Activated CD4-positive, alpha-beta T cell treated with anti-CD3 and anti-CD28 coated beads, Interleukin-2, amount 10 ng/mL, durations not matched to agents 24 days and 14 days (primary cell): ENCODE measurements at regions not wholly inside any gene's neighbourhood (a gene's known extent, or its start where the extent isn't known, plus 50 kb on each side); places are given as distances from the start of the nearest gene placed in this dataset.

ENCODE experiments used
- DNase-seq: peaks from one replicate; pipeline ENCODE4 v3.0.0; 2022
- H3K27ac Mint-ChIP-seq: one replicate; pipeline ENCODE4 v1.8.0; 2022; ENCODE audit warnings: mild to moderate bottlenecking, mixed read lengths
- H3K27me3 Mint-ChIP-seq: one replicate; pipeline ENCODE4 v1.8.0; 2022; ENCODE audit warnings: mixed read lengths
- H3K36me3 Mint-ChIP-seq: one replicate; pipeline ENCODE4 v1.8.0; 2022; ENCODE audit warnings: low read depth, mild to moderate bottlenecking, mixed read lengths
- H3K4me1 Mint-ChIP-seq: one replicate; pipeline ENCODE4 v1.8.0; 2021; ENCODE audit warnings: mixed read lengths
- H3K4me3 Mint-ChIP-seq: one replicate; pipeline ENCODE4 v1.8.0; 2022; ENCODE audit warnings: mild to moderate bottlenecking, moderate library complexity, mixed read lengths
- H3K9me3 Mint-ChIP-seq: one replicate; pipeline ENCODE4 v1.8.0; 2021; ENCODE audit warnings: mixed read lengths
- intact Hi-C: fragments of 100-400 bp; cut with micrococcal nuclease; formaldehyde crosslinking; loops from one replicate; pipeline ENCODE4 v1.15.1; 2023

DNA sequence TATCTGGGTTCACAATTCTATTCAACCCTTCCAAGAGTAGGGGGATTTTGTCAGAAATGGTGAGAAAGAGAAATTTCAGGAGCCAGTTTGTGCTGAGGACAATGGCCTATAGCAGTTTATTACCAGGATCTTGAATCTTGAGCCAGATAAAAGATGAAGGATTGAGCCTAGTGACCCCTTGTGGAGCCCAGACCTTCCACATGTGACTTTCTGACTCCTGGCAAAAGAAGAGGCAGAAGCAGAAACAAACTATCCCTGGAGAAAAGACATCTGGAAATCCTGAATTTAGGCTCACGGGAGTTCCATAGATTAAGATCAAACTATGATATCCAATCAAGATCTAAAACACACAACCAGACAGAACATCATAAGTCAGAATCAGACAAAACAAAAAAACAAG lies 60.9 kb upstream of the CHRM2 start:
- peaks cover 6% of the 10 kb centered on the region for H3K9me3 Mint-ChIP-seq
- H3K36me3 Mint-ChIP-seq = no peaks in the 10 kb centered on the region
- no peaks in the 10 kb centered on the region for H3K4me1 Mint-ChIP-seq
- no peak for DNase-seq
- H3K4me3 Mint-ChIP-seq = no peak overlapping the region
- H3K27me3 Mint-ChIP-seq = no peaks in the 10 kb centered on the region
- no peak overlapping the region for H3K27ac Mint-ChIP-seq
- intact Hi-C loops = no loop called here

DNA sequence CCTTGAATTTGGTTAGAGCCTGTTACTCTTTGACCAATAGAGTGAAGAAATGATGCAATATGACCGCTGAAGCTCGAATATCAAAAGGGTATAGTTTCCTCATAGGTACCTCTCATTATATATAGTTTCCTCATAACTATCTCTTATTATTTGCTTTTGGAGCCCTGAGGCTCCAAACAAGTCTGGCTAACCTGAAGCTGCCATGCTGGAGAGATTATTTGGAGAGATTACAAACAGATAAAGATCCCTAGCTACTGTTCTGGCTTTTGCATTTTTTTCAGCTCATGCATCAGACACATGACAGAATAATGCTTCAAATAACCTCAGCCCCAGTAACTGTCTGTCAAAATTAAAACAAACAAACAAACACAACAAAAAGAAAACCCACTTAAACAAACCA lies 65.4 kb upstream of the CHRM2 start:
- Mint-ChIP-seq H3K27me3 (no peaks in the 10 kb centered on the region), H3K27ac (no peak overlapping the region), H3K9me3 (peaks cover 15% of the 10 kb centered on the region), H3K4me3 (no peak overlapping the region), H3K4me1 (no peaks in the 10 kb centered on the region), H3K36me3 (no peaks in the 10 kb centered on the region)
- intact Hi-C loops = no loop called here
- DNase-seq = no peak

DNA sequence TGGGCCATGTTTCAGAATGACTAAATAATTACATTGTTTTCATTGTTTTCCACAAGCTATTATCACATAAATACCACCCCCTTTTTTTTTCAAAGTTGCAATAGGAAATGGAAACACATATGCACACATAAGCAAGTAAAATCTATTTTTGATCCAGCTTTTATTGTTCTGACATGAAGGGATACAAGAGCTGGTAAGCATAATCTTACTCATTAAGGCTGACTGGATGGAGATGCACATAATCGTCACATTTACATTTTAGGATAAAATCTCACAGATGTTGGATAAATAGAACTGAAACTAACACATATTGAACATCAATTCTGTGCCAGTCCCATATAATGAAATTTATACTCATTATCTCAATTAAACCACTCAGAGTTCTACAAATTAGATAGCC lies 84.5 kb upstream of the CHRM2 start:
- Mint-ChIP-seq H3K4me3 (no peak overlapping the region), H3K27me3 (no peaks in the 10 kb centered on the region), H3K36me3 (no peaks in the 10 kb centered on the region), H3K4me1 (no peaks in the 10 kb centered on the region), H3K9me3 (no peaks in the 10 kb centered on the region), H3K27ac (no peak overlapping the region)
- intact Hi-C loops = no loop called here
- DNase-seq = no peak

DNA sequence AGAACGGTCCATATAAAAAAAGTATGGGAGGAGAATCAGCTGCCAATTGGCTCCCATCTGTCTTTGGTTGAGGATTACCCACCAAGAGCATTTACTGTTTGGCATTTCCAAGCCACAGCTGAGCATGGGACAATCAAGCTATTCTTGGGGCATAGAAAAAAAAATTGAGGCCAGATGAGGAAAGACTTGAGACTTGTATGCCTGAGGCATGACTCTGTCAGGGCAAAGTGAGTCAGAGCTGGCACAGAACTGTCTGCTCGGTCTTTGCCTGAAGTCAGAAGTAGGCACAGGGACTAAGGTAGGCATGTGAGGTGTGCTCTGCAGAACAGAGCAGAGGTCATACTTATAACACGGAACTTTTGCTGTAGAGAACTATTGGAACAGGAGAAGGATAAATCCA lies 126.5 kb upstream of the CHRM2 start:
- intact Hi-C loops = no loop called here
- Mint-ChIP-seq H3K4me3 (no peak overlapping the region), H3K27ac (no peak overlapping the region), H3K27me3 (no peaks in the 10 kb centered on the region), H3K4me1 (no peaks in the 10 kb centered on the region), H3K9me3 (peaks cover 4% of the 10 kb centered on the region), H3K36me3 (no peaks in the 10 kb centered on the region)
- DNase-seq = no peak

DNA sequence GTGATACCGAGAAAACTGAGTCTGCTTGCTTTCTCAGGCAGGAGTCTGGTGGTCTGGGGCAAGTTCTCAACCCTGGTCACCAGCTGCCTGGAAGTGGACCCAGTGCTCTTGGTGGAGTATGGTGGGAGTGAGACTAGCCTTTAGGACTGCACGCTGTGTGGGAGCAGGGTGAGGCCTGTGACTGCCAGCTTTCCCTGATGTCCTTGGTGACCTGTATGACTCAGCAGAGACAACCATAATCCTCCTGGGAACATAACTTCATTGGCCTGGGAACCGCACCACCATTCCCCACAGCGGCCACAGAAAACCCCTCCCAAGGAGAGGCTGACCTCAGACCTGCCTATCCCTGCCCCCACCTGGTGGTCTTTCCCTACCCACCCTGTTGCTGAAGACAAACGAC lies 139.5 kb upstream of the CHRM2 start:
- intact Hi-C loops = no loop called here
- Mint-ChIP-seq H3K9me3 (no peaks in the 10 kb centered on the region), H3K4me3 (no peak overlapping the region), H3K4me1 (no peaks in the 10 kb centered on the region), H3K27ac (no peak overlapping the region), H3K27me3 (no peaks in the 10 kb centered on the region), H3K36me3 (no peaks in the 10 kb centered on the region)
- no peak for DNase-seq

DNA sequence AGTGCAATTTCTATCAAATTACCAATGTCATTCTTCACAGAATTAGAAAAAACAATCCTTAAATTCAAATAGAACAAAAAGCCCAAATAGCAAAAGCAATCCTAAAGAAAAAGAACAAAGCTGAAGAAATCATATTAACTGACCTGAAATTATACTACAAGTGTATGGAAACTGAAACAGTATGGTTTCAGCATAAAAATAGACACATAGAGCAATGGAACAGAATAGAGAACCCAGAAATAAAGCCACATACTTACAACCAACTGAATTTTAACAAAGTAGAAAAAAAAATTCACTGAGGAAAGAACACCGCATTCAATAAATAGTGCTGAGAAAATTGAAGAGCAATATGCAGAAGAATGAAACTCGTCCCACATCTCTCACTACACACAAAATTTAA lies 142.0 kb upstream of the CHRM2 start:
- DNase-seq = no peak
- no peaks in the 10 kb centered on the region for H3K27me3 Mint-ChIP-seq
- peaks cover 6% of the 10 kb centered on the region for H3K9me3 Mint-ChIP-seq
- H3K4me1 Mint-ChIP-seq = no peaks in the 10 kb centered on the region
- intact Hi-C loops = no loop called here
- H3K27ac Mint-ChIP-seq = no peak overlapping the region
- no peak overlapping the region for H3K4me3 Mint-ChIP-seq
- H3K36me3 Mint-ChIP-seq = no peaks in the 10 kb centered on the region

DNA sequence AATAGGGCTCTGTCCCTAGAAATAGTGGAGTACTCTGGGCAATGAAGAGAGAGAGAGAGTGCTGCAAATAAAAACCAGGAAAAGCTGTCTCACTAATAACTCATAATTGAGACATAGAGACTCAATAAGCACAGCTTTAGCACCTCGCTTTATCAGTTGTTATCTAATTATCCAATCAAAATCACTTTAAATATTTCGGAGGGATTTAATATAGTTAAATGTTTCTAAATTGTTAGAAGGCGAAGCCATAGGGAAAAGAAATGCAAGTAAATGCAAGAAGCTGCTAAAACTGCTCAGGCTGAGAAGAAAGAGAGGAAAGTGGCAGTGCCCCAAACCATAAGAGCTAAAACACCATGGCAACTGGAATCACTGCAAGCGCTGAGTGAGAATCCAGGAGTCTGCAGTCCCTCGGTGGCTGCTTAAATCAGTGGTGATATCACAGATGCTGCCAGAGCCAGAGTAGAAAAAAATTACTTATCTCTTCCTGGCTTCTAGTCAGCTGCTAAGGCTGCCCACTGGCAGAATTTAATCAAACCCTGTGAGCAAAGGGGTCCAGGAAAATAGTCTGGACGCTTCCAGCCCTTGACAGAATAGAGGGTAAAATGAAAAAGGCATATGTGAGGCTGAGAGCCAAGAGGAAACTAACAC lies 150.4 kb upstream of the CHRM2 start:
- H3K4me3 Mint-ChIP-seq = no peak overlapping the region
- H3K36me3 Mint-ChIP-seq = no peaks in the 10 kb centered on the region
- H3K4me1 Mint-ChIP-seq = no peaks in the 10 kb centered on the region
- DNase-seq = no peak
- H3K9me3 Mint-ChIP-seq = peaks cover 6% of the 10 kb centered on the region
- intact Hi-C loops = no loop called here
- H3K27ac Mint-ChIP-seq = no peak overlapping the region
- no peaks in the 10 kb centered on the region for H3K27me3 Mint-ChIP-seq

DNA sequence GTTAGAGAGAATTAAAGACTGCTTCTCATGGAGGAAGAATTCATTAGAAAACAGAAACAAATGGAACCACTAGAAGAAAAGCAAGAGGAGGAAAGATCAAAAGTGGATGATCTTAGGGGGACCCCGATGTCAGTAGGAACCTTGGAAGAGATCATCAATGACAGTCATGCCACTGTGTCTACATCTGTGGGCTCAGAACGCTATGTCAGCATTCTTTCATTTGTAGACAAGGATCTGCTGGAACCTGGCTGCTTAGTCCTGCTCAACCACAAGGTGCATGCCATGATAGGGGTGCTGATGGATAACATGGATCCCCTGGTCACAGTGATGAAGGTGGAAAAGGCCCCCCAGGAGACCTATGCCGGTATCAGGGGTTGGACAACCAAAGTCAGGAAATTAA lies 154.4 kb upstream of the CHRM2 start:
- intact Hi-C loops = no loop called here
- Mint-ChIP-seq H3K4me3 (no peak overlapping the region), H3K27me3 (no peaks in the 10 kb centered on the region), H3K4me1 (no peaks in the 10 kb centered on the region), H3K27ac (no peak overlapping the region), H3K36me3 (no peaks in the 10 kb centered on the region), H3K9me3 (peaks cover 3% of the 10 kb centered on the region)
- DNase-seq = no peak

DNA sequence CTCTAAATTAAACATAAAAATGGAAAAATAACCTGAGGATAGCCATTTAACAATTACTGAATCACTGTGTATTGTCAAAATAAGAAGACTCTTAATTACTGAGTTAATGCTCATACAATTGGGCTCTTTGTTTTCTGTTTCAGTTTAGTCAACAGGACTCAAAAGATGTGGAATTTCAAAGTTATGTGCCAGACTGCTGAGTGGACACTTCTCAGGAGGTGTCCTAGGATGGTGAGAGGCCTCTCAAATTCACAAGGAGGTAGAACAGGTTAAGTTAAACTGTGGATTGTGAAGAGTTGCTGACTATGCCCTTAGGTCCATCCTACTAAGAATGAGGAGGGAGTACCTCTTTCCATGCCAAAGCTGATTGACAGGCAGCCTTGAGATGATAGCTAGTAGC lies 157.7 kb upstream of the CHRM2 start:
- H3K9me3 Mint-ChIP-seq = no peaks in the 10 kb centered on the region
- no peak overlapping the region for H3K4me3 Mint-ChIP-seq
- H3K4me1 Mint-ChIP-seq = no peaks in the 10 kb centered on the region
- no peak for DNase-seq
- no peak overlapping the region for H3K27ac Mint-ChIP-seq
- H3K27me3 Mint-ChIP-seq = no peaks in the 10 kb centered on the region
- intact Hi-C loops = no loop called here
- H3K36me3 Mint-ChIP-seq = no peaks in the 10 kb centered on the region

DNA sequence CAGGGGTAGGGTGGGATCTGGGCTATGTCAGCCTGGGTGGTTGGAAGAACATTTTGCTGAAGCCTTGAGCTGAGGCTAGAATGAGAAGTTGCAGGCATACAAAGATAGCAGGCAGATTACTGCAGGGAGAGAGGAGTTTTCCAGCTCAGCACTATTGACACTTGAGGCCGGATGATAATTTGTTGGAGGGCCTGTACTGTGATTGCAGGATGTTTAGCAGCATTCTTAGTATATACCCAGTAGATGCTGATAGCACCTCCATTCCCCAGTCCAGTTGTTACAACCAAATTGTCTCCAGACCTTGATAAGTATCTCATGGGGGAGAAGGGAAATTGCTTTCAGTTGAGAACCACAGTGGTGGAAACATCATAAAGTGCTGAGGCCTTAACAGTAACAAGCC lies 158.6 kb upstream of the CHRM2 start:
- no peak for DNase-seq
- Mint-ChIP-seq H3K4me3 (no peak overlapping the region), H3K27ac (no peak overlapping the region), H3K4me1 (no peaks in the 10 kb centered on the region), H3K27me3 (no peaks in the 10 kb centered on the region), H3K36me3 (no peaks in the 10 kb centered on the region), H3K9me3 (no peaks in the 10 kb centered on the region)
- intact Hi-C loops = no loop called here

DNA sequence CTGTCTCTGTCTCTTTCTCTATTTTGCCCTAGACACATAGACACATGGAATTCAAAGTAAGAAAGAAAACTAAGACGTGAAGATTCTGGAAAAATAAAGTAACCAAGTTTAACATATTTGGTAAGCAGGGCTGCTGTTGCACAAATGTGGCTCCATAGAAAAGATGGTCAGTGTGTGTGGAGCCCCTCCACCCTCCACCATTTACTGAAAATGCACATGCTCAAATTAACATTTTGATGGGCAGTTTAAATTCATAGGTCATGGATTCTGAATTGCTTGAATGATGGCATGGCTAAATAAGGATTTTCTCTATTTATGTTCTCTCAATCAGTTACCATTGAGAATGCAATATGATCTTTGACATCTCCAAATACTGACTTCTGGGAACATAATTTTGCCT lies 165.5 kb upstream of the CHRM2 start:
- no peak for DNase-seq
- Mint-ChIP-seq H3K27me3 (no peaks in the 10 kb centered on the region), H3K27ac (no peak overlapping the region), H3K36me3 (no peaks in the 10 kb centered on the region), H3K9me3 (no peaks in the 10 kb centered on the region), H3K4me3 (no peak overlapping the region), H3K4me1 (no peaks in the 10 kb centered on the region)
- intact Hi-C loops = no loop called here

DNA sequence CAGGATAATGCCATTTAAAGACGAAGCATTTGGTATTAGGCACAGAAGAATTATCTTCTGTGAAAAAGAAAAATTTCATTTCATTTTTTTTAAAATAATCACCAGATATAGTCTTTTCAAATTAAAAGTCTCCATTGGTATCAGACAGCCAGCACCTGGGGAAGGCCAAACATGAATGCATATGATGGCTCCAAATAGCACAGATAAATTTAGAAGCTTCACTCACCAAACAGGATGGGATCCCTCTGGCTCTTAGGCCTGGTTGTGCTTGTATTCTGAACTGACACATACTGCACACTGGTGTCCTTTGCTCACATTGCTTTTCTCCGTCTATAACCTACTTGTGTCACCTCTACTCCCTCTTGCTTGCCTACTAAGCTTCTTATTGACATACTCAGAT lies 169.5 kb upstream of the CHRM2 start:
- Mint-ChIP-seq H3K9me3 (no peaks in the 10 kb centered on the region), H3K4me1 (no peaks in the 10 kb centered on the region), H3K4me3 (no peak overlapping the region), H3K36me3 (no peaks in the 10 kb centered on the region), H3K27ac (no peak overlapping the region), H3K27me3 (no peaks in the 10 kb centered on the region)
- intact Hi-C loops = no loop called here
- DNase-seq = no peak

DNA sequence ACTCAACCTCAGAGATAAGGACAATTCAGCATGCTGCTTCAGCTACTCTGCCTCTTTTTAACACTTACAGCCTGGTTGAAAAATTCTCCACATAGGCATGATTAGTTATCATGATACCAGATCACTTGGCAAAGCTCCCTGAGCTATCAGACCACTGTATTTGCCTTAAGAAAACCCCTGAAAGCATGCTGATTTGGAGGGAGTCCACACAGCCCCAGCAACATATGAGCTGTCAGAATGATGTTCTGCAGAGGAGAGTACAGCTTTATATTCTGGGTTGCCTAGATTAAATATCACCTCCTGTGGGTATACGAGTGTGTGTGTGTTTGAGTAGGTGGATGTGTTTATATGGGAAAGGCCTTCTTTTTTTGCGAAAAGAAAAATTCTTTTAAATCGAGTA lies 170.2 kb upstream of the CHRM2 start:
- Mint-ChIP-seq H3K36me3 (no peaks in the 10 kb centered on the region), H3K9me3 (no peaks in the 10 kb centered on the region), H3K27ac (no peak overlapping the region), H3K4me1 (no peaks in the 10 kb centered on the region), H3K27me3 (no peaks in the 10 kb centered on the region), H3K4me3 (no peak overlapping the region)
- DNase-seq = no peak
- intact Hi-C loops = no loop called here

DNA sequence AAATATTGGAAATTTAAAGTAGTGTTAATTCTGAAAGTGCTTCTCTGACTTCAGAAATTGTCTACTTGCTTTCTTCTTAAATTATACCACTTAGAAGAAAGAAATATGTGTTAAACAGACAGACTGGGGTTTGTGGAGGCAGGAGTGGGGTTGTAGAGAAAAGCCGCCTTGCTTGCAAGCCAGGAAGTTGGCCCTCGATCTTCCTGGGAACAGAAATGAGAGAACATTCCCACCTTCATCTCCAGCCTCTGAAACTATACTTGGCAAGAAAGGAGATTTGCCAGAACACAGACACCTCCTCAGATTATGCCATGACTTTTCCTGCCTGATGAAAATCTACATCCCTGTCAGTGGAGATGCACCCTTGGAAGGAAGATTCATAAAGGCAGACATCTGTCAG lies 171.2 kb upstream of the CHRM2 start:
- DNase-seq = no peak
- Mint-ChIP-seq H3K9me3 (no peaks in the 10 kb centered on the region), H3K4me1 (no peaks in the 10 kb centered on the region), H3K27ac (no peak overlapping the region), H3K36me3 (no peaks in the 10 kb centered on the region), H3K4me3 (no peak overlapping the region), H3K27me3 (no peaks in the 10 kb centered on the region)
- intact Hi-C loops = no loop called here
